PFSK-1 (cell line): ENCODE measurements at regions not wholly inside any gene's neighbourhood (a gene's known extent, or its start where the extent isn't known, plus 50 kb on each side); places are given as distances from the start of the nearest gene placed in this dataset.

ENCODE experiments used
- FOXP2 ChIP-seq: optimal IDR thresholded peaks from 2 replicates; pipeline ENCODE3; 2011; ENCODE audit warnings: borderline replicate concordance, control low read depth, inconsistent platforms; ENCODE audit not compliant: insufficient read depth; ENCODE audit errors: extremely low read length, extremely low read depth
- POLR2AphosphoS5 ChIP-seq: IDR thresholded peaks from 2 replicates; pipeline ENCODE4 v1.6.1; 2012; ENCODE audit warnings: low read depth, mild to moderate bottlenecking, control low read depth, low read length, moderate library complexity
- REST ChIP-seq, 2 experiments: IDR thresholded peaks; 2 replicates each; pipeline versions ENCODE4 v1.6.1 to v1.8.0; 2011 to 2012; ENCODE audit warnings: low read depth in 2 of 2, low read length in 2 of 2, control low read depth in 1 of 2, inconsistent platforms in 1 of 2, mild to moderate bottlenecking in 1 of 2, moderate library complexity in 1 of 2; ENCODE audit not compliant: insufficient read depth in 1 of 2
- TAF1 ChIP-seq: IDR thresholded peaks from 2 replicates; pipeline ENCODE4 v1.6.1; 2012; ENCODE audit warnings: low read length, control low read depth, borderline replicate concordance; ENCODE audit not compliant: insufficient read depth

GRCh38 chr3:162119651-162120050, 623.0 kb downstream of the OTOL1 start:
- TF ChIP-seq TAF1 (no peak), POLR2AphosphoS5 (no peak), FOXP2 (no peak), REST (IDR thresholded peaks at IDR 0.05; ENCODE audit: insufficient read depth in 1 of 2, low read depth in 2 of 2, low read length in 2 of 2) (no peak)
